ENCODE measurements at regions not wholly inside any gene's neighbourhood (a gene's known extent, or its start where the extent isn't known, plus 50 kb on each side); places are given as distances from the start of the nearest gene placed in this dataset.
"Not testable (repeated sequence)": the region's sequence is repeated elsewhere in the genome, so short reads cannot be mapped to it uniquely, and the experiment has no call there.

GRCh38 chr2:128416806-128417205 lies 98.1 kb upstream of the HS6ST1 start (continued):
- TF ChIP-seq, protein P1, sequence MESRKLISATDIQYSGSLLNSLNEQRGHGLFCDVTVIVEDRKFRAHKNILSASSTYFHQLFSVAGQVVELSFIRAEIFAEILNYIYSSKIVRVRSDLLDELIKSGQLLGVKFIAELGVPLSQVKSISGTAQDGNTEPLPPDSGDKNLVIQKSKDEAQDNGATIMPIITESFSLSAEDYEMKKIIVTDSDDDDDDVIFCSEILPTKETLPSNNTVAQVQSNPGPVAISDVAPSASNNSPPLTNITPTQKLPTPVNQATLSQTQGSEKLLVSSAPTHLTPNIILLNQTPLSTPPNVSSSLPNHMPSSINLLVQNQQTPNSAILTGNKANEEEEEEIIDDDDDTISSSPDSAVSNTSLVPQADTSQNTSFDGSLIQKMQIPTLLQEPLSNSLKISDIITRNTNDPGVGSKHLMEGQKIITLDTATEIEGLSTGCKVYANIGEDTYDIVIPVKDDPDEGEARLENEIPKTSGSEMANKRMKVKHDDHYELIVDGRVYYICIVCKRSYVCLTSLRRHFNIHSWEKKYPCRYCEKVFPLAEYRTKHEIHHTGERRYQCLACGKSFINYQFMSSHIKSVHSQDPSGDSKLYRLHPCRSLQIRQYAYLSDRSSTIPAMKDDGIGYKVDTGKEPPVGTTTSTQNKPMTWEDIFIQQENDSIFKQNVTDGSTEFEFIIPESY (IDR thresholded peaks at IDR 0.05), result no peak

GRCh38 chr2:128417264-128417663 lies 98.6 kb upstream of the HS6ST1 start:
- not testable (repeated sequence) for DNase-seq (ENCODE audit: low spot score); H3K27ac ChIP-seq (ENCODE audit: low read depth in 1 of 2, low read length in 2 of 2); H3K9me3 ChIP-seq (ENCODE audit: control insufficient read depth in 4 of 4, low read length in 3 of 4); H3K9ac ChIP-seq (ENCODE audit: low read depth in 1 of 2, low read length in 2 of 2); H3K27me3 ChIP-seq (ENCODE audit: control insufficient read depth in 4 of 4, insufficient read depth in 4 of 4, low read length in 3 of 4); H3K4me3 ChIP-seq (ENCODE audit: low read depth in 1 of 3, low read length in 3 of 3); H3K36me3 ChIP-seq (ENCODE audit: control insufficient read depth in 4 of 4, insufficient read depth in 3 of 4, low read depth in 1 of 4, low read length in 3 of 4); H3K4me1 ChIP-seq (ENCODE audit: control insufficient read depth in 4 of 4, insufficient read depth in 4 of 4, low read length in 3 of 4)
- WGBS, result 90% methylated on average over 11 of the region's 11 CpGs

- Histone ChIP-seq H3K4me1 (ENCODE audit: control insufficient read depth in 4 of 4, insufficient read depth in 4 of 4, low read length in 3 of 4) (no peaks in the 10 kb centered on the region), H3K9me3 (ENCODE audit: control insufficient read depth in 4 of 4, low read length in 3 of 4) (no peaks in the 10 kb centered on the region), H3K4me3 (ENCODE audit: low read depth in 1 of 3, low read length in 3 of 3) (no peak overlapping the region), H3K27ac (ENCODE audit: low read depth in 1 of 2, low read length in 2 of 2) (no peak overlapping the region), H3K9ac (ENCODE audit: low read depth in 1 of 2, low read length in 2 of 2) (no peak overlapping the region), H3K36me3 (ENCODE audit: control insufficient read depth in 4 of 4, insufficient read depth in 3 of 4, low read depth in 1 of 4, low read length in 3 of 4) (no peaks in the 10 kb centered on the region), H3K27me3 (ENCODE audit: control insufficient read depth in 4 of 4, insufficient read depth in 4 of 4, low read length in 3 of 4) (no peaks in the 10 kb centered on the region)
- DNase-seq (ENCODE audit: low spot score), result no peak
- TF ChIP-seq SP1 (IDR thresholded peaks at IDR 0.05), result no peak
- TF ChIP-seq RAD21 (IDR thresholded peaks at IDR 0.05), result no peak
- TF ChIP-seq YY1 (IDR thresholded peaks at IDR 0.05), result no peak
- no peak for TF ChIP-seq RXRA (IDR thresholded peaks at IDR 0.05)
- TF ChIP-seq HNF4G (IDR thresholded peaks at IDR 0.05), result no peak
- no peak for TF ChIP-seq REST (IDR thresholded peaks at IDR 0.05)
- TF ChIP-seq, protein P2, sequence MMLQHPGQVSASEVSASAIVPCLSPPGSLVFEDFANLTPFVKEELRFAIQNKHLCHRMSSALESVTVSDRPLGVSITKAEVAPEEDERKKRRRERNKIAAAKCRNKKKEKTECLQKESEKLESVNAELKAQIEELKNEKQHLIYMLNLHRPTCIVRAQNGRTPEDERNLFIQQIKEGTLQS (IDR thresholded peaks at IDR 0.05), result no peak
- no peak for TF ChIP-seq FOXA1 (IDR thresholded peaks at IDR 0.05)
- TF ChIP-seq, protein P3, sequence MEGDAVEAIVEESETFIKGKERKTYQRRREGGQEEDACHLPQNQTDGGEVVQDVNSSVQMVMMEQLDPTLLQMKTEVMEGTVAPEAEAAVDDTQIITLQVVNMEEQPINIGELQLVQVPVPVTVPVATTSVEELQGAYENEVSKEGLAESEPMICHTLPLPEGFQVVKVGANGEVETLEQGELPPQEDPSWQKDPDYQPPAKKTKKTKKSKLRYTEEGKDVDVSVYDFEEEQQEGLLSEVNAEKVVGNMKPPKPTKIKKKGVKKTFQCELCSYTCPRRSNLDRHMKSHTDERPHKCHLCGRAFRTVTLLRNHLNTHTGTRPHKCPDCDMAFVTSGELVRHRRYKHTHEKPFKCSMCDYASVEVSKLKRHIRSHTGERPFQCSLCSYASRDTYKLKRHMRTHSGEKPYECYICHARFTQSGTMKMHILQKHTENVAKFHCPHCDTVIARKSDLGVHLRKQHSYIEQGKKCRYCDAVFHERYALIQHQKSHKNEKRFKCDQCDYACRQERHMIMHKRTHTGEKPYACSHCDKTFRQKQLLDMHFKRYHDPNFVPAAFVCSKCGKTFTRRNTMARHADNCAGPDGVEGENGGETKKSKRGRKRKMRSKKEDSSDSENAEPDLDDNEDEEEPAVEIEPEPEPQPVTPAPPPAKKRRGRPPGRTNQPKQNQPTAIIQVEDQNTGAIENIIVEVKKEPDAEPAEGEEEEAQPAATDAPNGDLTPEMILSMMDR (IDR thresholded peaks at IDR 0.05; ENCODE audit: low read depth, low read length, missing input control), result no peak
- WGBS, result 94% methylated on average over 6 of the region's 6 CpGs
Measured at GRCh38 chr2:128420131-128420530, 101.5 kb upstream of the HS6ST1 start.

Data from liver (tissue), 8 donors.